Endodermal cell (in vitro differentiated cells): ENCODE measurements at regions not wholly inside any gene's neighbourhood (a gene's known extent, or its start where the extent isn't known, plus 50 kb on each side); places are given as distances from the start of the nearest gene placed in this dataset.

Experiments
- DNase-seq: peaks from one replicate; pipeline ENCODE4 v3.0.0-alpha.2; 2017
- H3K27ac ChIP-seq: 2 replicates; pipeline ENCODE4 v1.5.1; 2013; ENCODE audit warnings: mild to moderate bottlenecking, low read depth, low read length, moderate library complexity
- H3K27me3 ChIP-seq: 2 replicates; pipeline ENCODE4 v1.6.1; 2013; ENCODE audit warnings: mild to moderate bottlenecking, low read length, moderate library complexity; ENCODE audit not compliant: insufficient read depth, control insufficient read depth, poor library complexity, severe bottlenecking
- H3K36me3 ChIP-seq: 2 replicates; pipeline ENCODE4 v1.7.0; 2013; ENCODE audit warnings: mild to moderate bottlenecking, low read length, moderate library complexity; ENCODE audit not compliant: control insufficient read depth, insufficient read depth
- H3K4me1 ChIP-seq: one replicate; pipeline ENCODE4 v1.7.0; 2013; ENCODE audit warnings: low read length; ENCODE audit not compliant: control insufficient read depth, insufficient read depth
- H3K4me3 ChIP-seq: 2 replicates; pipeline ENCODE4 v1.5.1; 2013; ENCODE audit warnings: mild to moderate bottlenecking, low read length, moderate library complexity
- H3K9ac ChIP-seq: 2 replicates; pipeline ENCODE4 v1.6.1; 2013; ENCODE audit warnings: mild to moderate bottlenecking, low read length, moderate library complexity; ENCODE audit not compliant: poor library complexity, severe bottlenecking; ENCODE audit errors: extremely low read depth
- H3K9me3 ChIP-seq: 2 replicates; pipeline ENCODE4 v1.6.1; 2013; ENCODE audit warnings: mild to moderate bottlenecking, low read length, moderate library complexity; ENCODE audit not compliant: control insufficient read depth
- H3K27ac Mint-ChIP-seq: 2 replicates; pipeline ENCODE4 v1.8.0; 2020; ENCODE audit warnings: mixed read lengths
- H3K27me3 Mint-ChIP-seq: 2 replicates; pipeline ENCODE4 v1.8.0; 2021; ENCODE audit warnings: mild to moderate bottlenecking, mixed read lengths; ENCODE audit not compliant: insufficient read depth
- H3K36me3 Mint-ChIP-seq: 2 replicates; pipeline ENCODE4 v1.8.0; 2020; ENCODE audit warnings: low read depth, mixed read lengths
- H3K4me1 Mint-ChIP-seq: 2 replicates; pipeline ENCODE4 v1.8.0; 2020; ENCODE audit warnings: mixed read lengths
- H3K4me3 Mint-ChIP-seq: 2 replicates; pipeline ENCODE4 v1.8.0; 2020; ENCODE audit warnings: mild to moderate bottlenecking, moderate library complexity, mixed read lengths
- H3K9me3 Mint-ChIP-seq: 2 replicates; pipeline ENCODE4 v1.8.0; 2020; ENCODE audit warnings: mild to moderate bottlenecking, mixed read lengths
- CTCF ChIP-seq: fragments of 200-600 bp; sonication (generic); conservative IDR thresholded peaks from 2 replicates; pipeline ENCODE4 v1.5.0; 2021; ENCODE audit warnings: antibody characterized with exemption, mild to moderate bottlenecking
- WGBS, 2 experiments: methylation state at CpG; one replicate each; pipeline versions ENCODE4 v1.1.5 to v1.1.7; 2013; ENCODE audit warnings: missing lambda C conversion rate in 2 of 2, mixed read lengths in 1 of 2; ENCODE audit not compliant: insufficient coverage in 1 of 2, insufficient read length in 1 of 2; 5-methylcytosine and 5-hydroxymethylcytosine counted together

GRCh38 chr17:5862395-5862794 is 207.8 kb upstream of the WSCD1 start:
- DNase-seq, result no peak

GRCh38 chr17:5864741-5865657 is 205.2 kb upstream of the WSCD1 start:
- Mint-ChIP-seq H3K36me3 (no peaks in the 10 kb centered on the region), H3K27me3 (peaks cover 11% of the 10 kb centered on the region), H3K4me3 (no peak overlapping the region), H3K4me1 (no peaks in the 10 kb centered on the region), H3K9me3 (no peaks in the 10 kb centered on the region), H3K27ac (no peak overlapping the region)
- peaks cover 11% of the 10 kb centered on the region for H3K4me1 ChIP-seq
- H3K9ac ChIP-seq, result no peak overlapping the region
- no peaks in the 10 kb centered on the region for H3K9me3 ChIP-seq
- H3K27ac ChIP-seq, result no peak overlapping the region
- no peaks in the 10 kb centered on the region for H3K27me3 ChIP-seq
- no peak for DNase-seq
- WGBS, 2 experiments, result 88 to 95% methylated on average over 4 to 9 of the region's 9 CpGs
- no peak overlapping the region for H3K4me3 ChIP-seq
- no peaks in the 10 kb centered on the region for H3K36me3 ChIP-seq
- no peak for TF ChIP-seq CTCF

More at GRCh38 chr17:5862395-5862794, 207.8 kb upstream of the WSCD1 start:
- no peak overlapping the region for H3K4me3 Mint-ChIP-seq
- peaks cover 11% of the 10 kb centered on the region for H3K4me1 ChIP-seq
- H3K27me3 ChIP-seq, result no peaks in the 10 kb centered on the region
- no peak overlapping the region for H3K4me3 ChIP-seq
- no peaks in the 10 kb centered on the region for H3K9me3 ChIP-seq
- TF ChIP-seq CTCF, result no peak
- no peaks in the 10 kb centered on the region for H3K4me1 Mint-ChIP-seq
- H3K27me3 Mint-ChIP-seq, result peaks cover 12% of the 10 kb centered on the region
- H3K27ac ChIP-seq, result no peak overlapping the region
- no peaks in the 10 kb centered on the region for H3K9me3 Mint-ChIP-seq
- no peaks in the 10 kb centered on the region for H3K36me3 Mint-ChIP-seq
- no peaks in the 10 kb centered on the region for H3K36me3 ChIP-seq
- H3K27ac Mint-ChIP-seq, result no peak overlapping the region
- H3K9ac ChIP-seq, result no peak overlapping the region

- 80 to 90% methylated on average over 2 to 4 of the region's 4 CpGs for WGBS, 2 experiments
- no peaks in the 10 kb centered on the region for H3K36me3 ChIP-seq
- TF ChIP-seq CTCF, result no peak
- H3K9ac ChIP-seq, result no peak overlapping the region
- Mint-ChIP-seq H3K9me3 (no peaks in the 10 kb centered on the region), H3K27ac (no peak overlapping the region), H3K27me3 (peaks cover 13% of the 10 kb centered on the region), H3K36me3 (no peaks in the 10 kb centered on the region), H3K4me1 (no peaks in the 10 kb centered on the region), H3K4me3 (no peak overlapping the region)
- no peak overlapping the region for H3K4me3 ChIP-seq
- no peaks in the 10 kb centered on the region for H3K9me3 ChIP-seq
- H3K27me3 ChIP-seq, result no peaks in the 10 kb centered on the region
- no peak overlapping the region for H3K27ac ChIP-seq
- DNase-seq, result no peak
- H3K4me1 ChIP-seq, result peaks cover 11% of the 10 kb centered on the region
These were observed 203.2 kb upstream of the WSCD1 start for GRCh38 chr17:5866978-5867377.
